Mesenchymal stem cell (in vitro differentiated cells and primary cell): ENCODE measurements at regions not wholly inside any gene's neighbourhood (a gene's known extent, or its start where the extent isn't known, plus 50 kb on each side); places are given as distances from the start of the nearest gene placed in this dataset.

Experiments
- DNase-seq: peaks from one replicate; pipeline ENCODE4 v3.0.0-alpha.2; 2013
- H2AFZ ChIP-seq: one replicate; pipeline ENCODE4 v1.6.1; 2013; ENCODE audit warnings: low read depth, mild to moderate bottlenecking, control low read depth, inconsistent platforms, low read length, moderate library complexity
- H2AK5ac ChIP-seq: 2 replicates; pipeline ENCODE4 v1.6.1; 2013; ENCODE audit warnings: low read length, moderate library complexity, mild to moderate bottlenecking, inconsistent platforms; ENCODE audit not compliant: severe bottlenecking
- H2BK120ac ChIP-seq: one replicate; pipeline ENCODE4 v1.6.1; 2013; ENCODE audit warnings: low read depth, mild to moderate bottlenecking, inconsistent platforms, low read length, moderate library complexity
- H2BK12ac ChIP-seq, 2 experiments: one replicate each; pipeline ENCODE4 v1.6.1; 2013; ENCODE audit warnings: inconsistent platforms in 2 of 2, low read length in 2 of 2, mild to moderate bottlenecking in 2 of 2, moderate library complexity in 2 of 2, control low read depth in 1 of 2
- H2BK15ac ChIP-seq: one replicate; pipeline ENCODE4 v1.6.1; 2013; ENCODE audit warnings: mild to moderate bottlenecking, low read depth, inconsistent platforms; ENCODE audit not compliant: poor library complexity, severe bottlenecking
- H2BK5ac ChIP-seq: 2 replicates; pipeline ENCODE4 v1.6.1; 2013; ENCODE audit warnings: low read depth, mild to moderate bottlenecking, low read length, control low read depth, inconsistent platforms; ENCODE audit not compliant: poor library complexity, severe bottlenecking
- H3K14ac ChIP-seq, 2 experiments: one replicate each; pipeline ENCODE4 v1.6.1; 2013; ENCODE audit warnings: inconsistent platforms in 2 of 2, low read length in 2 of 2, control low read depth in 1 of 2, mild to moderate bottlenecking in 1 of 2, moderate library complexity in 1 of 2
- H3K18ac ChIP-seq, 2 experiments: one replicate each; pipeline ENCODE4 v1.6.1; 2013; ENCODE audit warnings: inconsistent platforms in 2 of 2, low read length in 2 of 2, control low read depth in 1 of 2, low read depth in 1 of 2, mild to moderate bottlenecking in 1 of 2
- H3K23ac ChIP-seq, 2 experiments: one replicate each; pipeline ENCODE4 v1.6.1; 2013; ENCODE audit warnings: inconsistent platforms in 2 of 2, low read length in 2 of 2, mild to moderate bottlenecking in 2 of 2, moderate library complexity in 2 of 2, control low read depth in 1 of 2
- H3K27ac ChIP-seq: 2 replicates; pipeline ENCODE4 v1.5.1; 2013; ENCODE audit warnings: mild to moderate bottlenecking, moderate library complexity, low read length, control low read depth, inconsistent platforms; ENCODE audit not compliant: poor library complexity, severe bottlenecking
- H3K27me3 ChIP-seq, 2 experiments: 2 replicates each; pipeline versions ENCODE4 v1.6.1 to v1.7.0; 2013; ENCODE audit warnings: low read length in 2 of 2, mild to moderate bottlenecking in 2 of 2, moderate library complexity in 2 of 2, control low read depth in 1 of 2, inconsistent platforms in 1 of 2; ENCODE audit not compliant: control insufficient read depth in 1 of 2, insufficient read depth in 1 of 2
- H3K36me3 ChIP-seq, 2 experiments: 2 replicates each; pipeline versions ENCODE4 v1.6.1 to v1.7.0; 2013; ENCODE audit warnings: low read length in 2 of 2, control low read depth in 1 of 2, inconsistent platforms in 1 of 2, low read depth in 1 of 2, mild to moderate bottlenecking in 1 of 2; ENCODE audit not compliant: insufficient read depth in 2 of 2, control insufficient read depth in 1 of 2
- H3K4ac ChIP-seq, 2 experiments: one replicate each; pipeline ENCODE4 v1.6.1; 2013; ENCODE audit warnings: inconsistent platforms in 2 of 2, low read length in 2 of 2, mild to moderate bottlenecking in 2 of 2, moderate library complexity in 2 of 2, control low read depth in 1 of 2, low read depth in 1 of 2
- H3K4me1 ChIP-seq: 2 replicates; pipeline ENCODE4 v1.6.1; 2013; ENCODE audit warnings: low read depth, low read length, control low read depth; ENCODE audit not compliant: control insufficient read depth, insufficient read depth
- H3K4me2 ChIP-seq: 2 replicates; pipeline ENCODE4 v1.6.1; 2013; ENCODE audit warnings: low read length, mild to moderate bottlenecking, inconsistent platforms; ENCODE audit not compliant: poor library complexity, severe bottlenecking
- H3K4me3 ChIP-seq, 2 experiments: 2 replicates each; pipeline versions ENCODE4 v1.5.1 to v1.7.0; 2013; ENCODE audit warnings: low read length in 2 of 2, mild to moderate bottlenecking in 2 of 2, control low read depth in 1 of 2, low read depth in 1 of 2; ENCODE audit not compliant: insufficient read depth in 1 of 2
- H3K79me1 ChIP-seq: replicated peaks from 2 replicates; pipeline ENCODE4 v1.6.1; 2013; ENCODE audit warnings: mild to moderate bottlenecking, control low read depth, low read length, inconsistent platforms; ENCODE audit not compliant: poor library complexity, severe bottlenecking
- H3K9ac ChIP-seq: 2 replicates; pipeline ENCODE4 v1.7.0; 2013; ENCODE audit warnings: mild to moderate bottlenecking, low read length, moderate library complexity
- H3K9me3 ChIP-seq: 2 replicates; pipeline ENCODE4 v1.7.0; 2013; ENCODE audit warnings: mild to moderate bottlenecking, low read length; ENCODE audit not compliant: control insufficient read depth
- H4K8ac ChIP-seq: one replicate; pipeline ENCODE4 v1.6.1; 2013; ENCODE audit warnings: inconsistent platforms, mild to moderate bottlenecking, low read length, moderate library complexity
- H4K91ac ChIP-seq: one replicate; pipeline ENCODE4 v1.6.1; 2013; ENCODE audit warnings: mild to moderate bottlenecking, low read length, inconsistent platforms
- WGBS: methylation state at CpG from one replicate; pipeline ENCODE4 v1.1.7; 2013; ENCODE audit warnings: mixed read lengths; 5-methylcytosine and 5-hydroxymethylcytosine counted together

DNA sequence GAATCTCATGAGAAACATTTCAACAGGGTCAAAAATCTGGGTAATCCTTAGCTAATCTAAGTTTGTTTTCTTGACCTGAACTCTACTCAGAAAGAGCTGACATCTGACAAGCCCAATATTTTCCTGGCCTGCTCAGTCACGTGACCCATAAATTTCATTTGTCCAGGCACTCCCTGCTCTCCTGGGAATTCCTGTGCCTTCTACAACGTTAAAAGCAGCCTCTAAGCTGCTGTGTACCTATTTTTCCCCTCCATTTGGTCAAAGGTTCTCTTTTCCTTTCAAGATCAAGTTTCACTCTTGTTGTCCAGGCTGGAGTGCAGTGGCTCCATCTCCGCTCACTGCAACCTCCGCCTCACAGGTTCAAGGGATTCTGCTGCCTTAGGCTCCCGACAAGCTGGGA is 148.8 kb upstream of the ABCA1 start:
- Histone ChIP-seq H3K27me3 (no peaks in the 10 kb centered on the region), H3K4me1 (peaks cover 1% of the 10 kb centered on the region), H3K14ac (no peak overlapping the region), H2BK15ac (no peak overlapping the region), H4K91ac (no peak overlapping the region), H2BK120ac (no peak overlapping the region), H3K79me1 (no peaks in the 10 kb centered on the region), H2AK5ac (no peak overlapping the region), H3K9ac (no peak overlapping the region), H3K4ac (no peak overlapping the region), H3K9me3 (no peaks in the 10 kb centered on the region), H3K4me3 (no peak overlapping the region), H2BK12ac (no peak overlapping the region), H4K8ac (no peak overlapping the region), H2BK5ac (no peak overlapping the region), H3K27ac (no peak overlapping the region), H3K4me2 (no peak overlapping the region), H3K36me3 (no peaks in the 10 kb centered on the region), H3K23ac (no peak overlapping the region), H3K18ac (peak overlapping the region in 1 of 2 experiments; percentile 8), H2AFZ (no peak overlapping the region)
- DNase-seq, result no peak
- 58% methylated on average over 5 of the region's 5 CpGs for WGBS

DNA sequence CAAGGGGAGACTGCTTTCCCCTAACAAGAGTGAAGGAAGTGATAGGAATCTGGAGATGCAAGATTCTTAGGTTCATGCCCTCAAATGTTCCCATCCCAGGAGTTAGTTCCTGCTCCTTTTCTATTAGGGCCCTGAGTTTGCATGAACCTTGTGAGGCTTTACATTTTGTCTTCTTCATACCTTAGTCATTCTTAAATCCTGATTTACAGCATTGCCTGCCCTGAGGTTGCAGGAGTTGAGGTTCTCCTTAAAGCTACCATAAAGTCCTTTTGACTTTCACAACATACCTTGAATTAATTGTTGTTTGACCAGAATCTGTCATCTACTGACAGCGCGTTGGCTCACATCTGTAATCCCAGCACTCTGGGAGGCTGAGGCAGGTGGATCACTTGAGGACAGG is 151.5 kb upstream of the ABCA1 start:
- no peak overlapping the region for H3K27ac ChIP-seq
- WGBS, result 88% methylated on average over 2 of the region's 2 CpGs
- no peak overlapping the region for H3K18ac ChIP-seq
- H2BK12ac ChIP-seq, result no peak overlapping the region
- no peak overlapping the region for H2BK120ac ChIP-seq
- H2AFZ ChIP-seq, result no peak overlapping the region
- no peaks in the 10 kb centered on the region for H3K9me3 ChIP-seq
- H2AK5ac ChIP-seq, result no peak overlapping the region
- H4K8ac ChIP-seq, result no peak overlapping the region
- no peaks in the 10 kb centered on the region for H3K27me3 ChIP-seq
- H3K14ac ChIP-seq, result no peak overlapping the region
- H3K23ac ChIP-seq, result no peak overlapping the region
- H3K4me1 ChIP-seq, result no peaks in the 10 kb centered on the region
- H3K36me3 ChIP-seq, result no peaks in the 10 kb centered on the region
- no peaks in the 10 kb centered on the region for H3K79me1 ChIP-seq
- no peak overlapping the region for H3K9ac ChIP-seq
- H4K91ac ChIP-seq, result no peak overlapping the region
- no peak overlapping the region for H2BK15ac ChIP-seq
- no peak overlapping the region for H3K4ac ChIP-seq
- DNase-seq, result no peak
- no peak overlapping the region for H3K4me3 ChIP-seq
- H3K4me2 ChIP-seq, result no peak overlapping the region
- H2BK5ac ChIP-seq, result no peak overlapping the region

DNA sequence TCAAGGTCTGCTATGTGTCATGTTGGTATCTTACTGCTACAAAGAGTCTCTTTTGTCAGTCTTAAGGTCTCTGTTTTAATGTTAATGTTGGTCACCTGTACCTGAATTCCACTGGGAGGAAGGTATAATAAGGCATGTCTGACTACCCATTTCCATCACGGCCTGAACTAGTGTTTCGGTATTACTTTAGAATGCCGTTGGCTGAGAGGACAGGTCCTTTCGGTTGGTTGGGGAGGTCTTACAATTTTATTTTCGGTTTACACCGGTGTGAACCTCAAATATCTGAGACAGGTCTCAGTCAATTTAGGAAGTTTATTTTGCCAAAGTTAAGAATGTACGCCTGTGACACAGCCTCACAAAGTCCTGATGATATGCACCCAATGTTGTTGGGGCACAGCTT is 154.9 kb upstream of the ABCA1 start:
- H3K27me3 ChIP-seq, result no peaks in the 10 kb centered on the region
- H3K27ac ChIP-seq, result no peak overlapping the region
- no peak for DNase-seq
- H3K79me1 ChIP-seq, result no peaks in the 10 kb centered on the region
- H3K4me3 ChIP-seq, result no peak overlapping the region
- WGBS, result 80% methylated on average over 7 of the region's 7 CpGs
- no peak overlapping the region for H3K9ac ChIP-seq
- no peaks in the 10 kb centered on the region for H3K4me1 ChIP-seq
- no peak overlapping the region for H3K14ac ChIP-seq
- H3K23ac ChIP-seq, result no peak overlapping the region
- no peak overlapping the region for H4K8ac ChIP-seq
- H3K9me3 ChIP-seq, result no peaks in the 10 kb centered on the region
- H2BK5ac ChIP-seq, result no peak overlapping the region
- H3K4ac ChIP-seq, result no peak overlapping the region
- H4K91ac ChIP-seq, result no peak overlapping the region
- H3K4me2 ChIP-seq, result no peak overlapping the region
- H3K18ac ChIP-seq, result no peak overlapping the region
- no peak overlapping the region for H2AK5ac ChIP-seq
- no peak overlapping the region for H2BK15ac ChIP-seq
- no peak overlapping the region for H2BK120ac ChIP-seq
- no peaks in the 10 kb centered on the region for H3K36me3 ChIP-seq
- no peak overlapping the region for H2BK12ac ChIP-seq
- H2AFZ ChIP-seq, result no peak overlapping the region

DNA sequence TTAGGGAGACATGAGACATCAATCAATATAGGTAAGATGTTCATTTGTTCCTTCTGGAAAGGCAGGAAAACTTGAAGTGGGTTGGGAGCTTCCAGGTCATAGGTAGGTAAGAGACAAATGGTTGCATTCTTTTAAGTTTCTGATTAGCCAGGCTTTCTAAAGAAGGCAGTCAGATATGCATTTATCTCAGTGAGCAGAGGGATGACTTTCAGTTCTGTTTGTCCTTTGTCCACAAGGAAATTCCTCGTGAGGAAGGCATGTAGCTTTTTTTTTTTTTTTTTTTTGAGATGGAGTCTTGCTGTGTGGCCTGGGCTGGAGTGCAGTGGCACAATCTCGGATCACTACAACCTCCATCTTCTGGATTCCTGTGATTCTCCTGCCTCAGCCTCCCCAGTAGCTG is 155.3 kb upstream of the ABCA1 start:
- Histone ChIP-seq H3K27me3 (no peaks in the 10 kb centered on the region), H3K27ac (no peak overlapping the region), H2BK120ac (no peak overlapping the region), H3K4me2 (no peak overlapping the region), H3K9ac (no peak overlapping the region), H3K9me3 (no peaks in the 10 kb centered on the region), H3K4ac (no peak overlapping the region), H2AK5ac (no peak overlapping the region), H3K14ac (no peak overlapping the region), H4K8ac (no peak overlapping the region), H3K4me1 (no peaks in the 10 kb centered on the region), H3K36me3 (no peaks in the 10 kb centered on the region), H3K18ac (no peak overlapping the region), H3K4me3 (no peak overlapping the region), H2BK12ac (no peak overlapping the region), H2BK15ac (no peak overlapping the region), H2AFZ (no peak overlapping the region), H4K91ac (no peak overlapping the region), H3K23ac (no peak overlapping the region), H2BK5ac (no peak overlapping the region), H3K79me1 (no peaks in the 10 kb centered on the region)
- DNase-seq, result no peak
- WGBS, result 100% methylated on average over 1 of the region's 2 CpGs
